ENCODE measurements at regions not wholly inside any gene's neighbourhood (a gene's known extent, or its start where the extent isn't known, plus 50 kb on each side); places are given as distances from the start of the nearest gene placed in this dataset.

GRCh38 chr7:3234051-3234450 lies 67.0 kb upstream of the SDK1 start:
- Histone ChIP-seq H3K4ac (ENCODE audit: low read depth, low read length) (no peak overlapping the region), H3K9me1 (ENCODE audit: insufficient read depth, low read length) (no peaks in the 10 kb centered on the region), H3K36me3 (ENCODE audit: control insufficient read depth, insufficient read depth, low read length) (no peaks in the 10 kb centered on the region), H3K4me2 (ENCODE audit: low read depth, low read length) (no peak overlapping the region), H2BK120ac (ENCODE audit: low read depth, low read length) (no peak overlapping the region), H3K4me3 (ENCODE audit: insufficient read depth, low read depth, low read length) (no peak overlapping the region), H2BK5ac (ENCODE audit: low read depth, low read length, poor library complexity, severe bottlenecking) (no peak overlapping the region), H3K14ac (replicated peaks; ENCODE audit: low read depth, low read length) (no peak overlapping the region), H4K5ac (ENCODE audit: low read depth, low read length) (no peak overlapping the region), H3K56ac (ENCODE audit: extremely low read depth, insufficient read depth, low read length) (no peak overlapping the region), H2AFZ (replicated peaks; ENCODE audit: low read length, poor library complexity) (no peak overlapping the region), H4K8ac (ENCODE audit: low read depth in 2 of 2, low read length in 2 of 2) (no peak overlapping the region), H3K18ac (ENCODE audit: low read depth, low read length) (no peak overlapping the region), H3K23ac (ENCODE audit: low read depth, low read length) (no peak overlapping the region), H4K20me1 (ENCODE audit: insufficient read depth, low read length) (no peaks in the 10 kb centered on the region), H2AK9ac (replicated peaks; ENCODE audit: low read depth, low read length, poor library complexity) (no peak overlapping the region), H3K9me3 (ENCODE audit: control insufficient read depth, insufficient read depth, low read length) (peaks cover 6% of the 10 kb centered on the region), H3K4me1 (ENCODE audit: control insufficient read depth, insufficient read depth, low read length) (no peaks in the 10 kb centered on the region), H4K91ac (ENCODE audit: insufficient read depth, low read depth, low read length) (no peak overlapping the region), H3K27ac (ENCODE audit: insufficient read depth, low read length) (no peak overlapping the region), H3K27me3 (ENCODE audit: control insufficient read depth, insufficient read depth, low read length) (peaks cover 1% of the 10 kb centered on the region; the same call in 1 of the 2 replicates), H3K79me1 (ENCODE audit: low read depth in 1 of 2, low read length in 2 of 2) (no peaks in the 10 kb centered on the region), H2BK20ac (ENCODE audit: low read depth, low read length) (no peak overlapping the region), H2BK15ac (ENCODE audit: low read depth, low read length) (no peak overlapping the region), H2AK5ac (ENCODE audit: low read depth, low read length) (no peak overlapping the region), H3K9ac (ENCODE audit: low read depth, low read length) (no peak overlapping the region)
- in situ Hi-C loops (cut with MboI; ENCODE audit: low sequenced_read_pairs) (no loop called here), intact Hi-C loops (cut with micrococcal nuclease) (no loop called here), dilution Hi-C loops (cut with HindIII; ENCODE audit: low sequenced_read_pairs, unreplicated experiment) (no loop called here)
- WGBS, 2 experiments (ENCODE audit: extremely low coverage in 2 of 2, insufficient read length in 1 of 2), result 79% methylated on average over 2 of the region's 6 CpGs; no CpG with 5 or more reads in 1 of the 2 experiments
- ChIA-PET CTCF (interaction anchor here (0.6 kb wide), 1 partner anchor 473 kb away, joined by 3 read pairs; no protein-coding TSS in a partner anchor), POLR2A (ENCODE audit: unreplicated experiment) (no interaction called here)
- BruUV-seq (replicated peaks), result no TSS peak
- TF ChIP-seq, protein P1, sequence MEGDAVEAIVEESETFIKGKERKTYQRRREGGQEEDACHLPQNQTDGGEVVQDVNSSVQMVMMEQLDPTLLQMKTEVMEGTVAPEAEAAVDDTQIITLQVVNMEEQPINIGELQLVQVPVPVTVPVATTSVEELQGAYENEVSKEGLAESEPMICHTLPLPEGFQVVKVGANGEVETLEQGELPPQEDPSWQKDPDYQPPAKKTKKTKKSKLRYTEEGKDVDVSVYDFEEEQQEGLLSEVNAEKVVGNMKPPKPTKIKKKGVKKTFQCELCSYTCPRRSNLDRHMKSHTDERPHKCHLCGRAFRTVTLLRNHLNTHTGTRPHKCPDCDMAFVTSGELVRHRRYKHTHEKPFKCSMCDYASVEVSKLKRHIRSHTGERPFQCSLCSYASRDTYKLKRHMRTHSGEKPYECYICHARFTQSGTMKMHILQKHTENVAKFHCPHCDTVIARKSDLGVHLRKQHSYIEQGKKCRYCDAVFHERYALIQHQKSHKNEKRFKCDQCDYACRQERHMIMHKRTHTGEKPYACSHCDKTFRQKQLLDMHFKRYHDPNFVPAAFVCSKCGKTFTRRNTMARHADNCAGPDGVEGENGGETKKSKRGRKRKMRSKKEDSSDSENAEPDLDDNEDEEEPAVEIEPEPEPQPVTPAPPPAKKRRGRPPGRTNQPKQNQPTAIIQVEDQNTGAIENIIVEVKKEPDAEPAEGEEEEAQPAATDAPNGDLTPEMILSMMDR (conservative IDR thresholded peaks at IDR 0.05; ENCODE audit: low read depth, low read length), result no peak
- TF ChIP-seq CHD1 (IDR thresholded peaks at IDR 0.05; ENCODE audit: low read depth, low read length) (no peak), MAZ (IDR thresholded peaks at IDR 0.05; ENCODE audit: borderline replicate concordance, low read depth, low read length) (no peak), RFX5 (IDR thresholded peaks at IDR 0.05; ENCODE audit: low read depth, low read length) (no peak), FOS (IDR thresholded peaks at IDR 0.05; ENCODE audit: low read depth, low read length) (no peak)
- DNase-seq (no peak), ATAC-seq (ENCODE audit: low read depth) (no peak)
